DMS53 treated with DMSO at 0.1 percent for 48 hours (cell line): ENCODE measurements at regions not wholly inside any gene's neighbourhood (a gene's known extent, or its start where the extent isn't known, plus 50 kb on each side); places are given as distances from the start of the nearest gene placed in this dataset.

ENCODE experiments used
- DNase-seq: peaks from one replicate; lab custom pipeline; 2025; ENCODE audit not compliant: unreplicated experiment; lab: John Stamatoyannopoulos, UW

DNA sequence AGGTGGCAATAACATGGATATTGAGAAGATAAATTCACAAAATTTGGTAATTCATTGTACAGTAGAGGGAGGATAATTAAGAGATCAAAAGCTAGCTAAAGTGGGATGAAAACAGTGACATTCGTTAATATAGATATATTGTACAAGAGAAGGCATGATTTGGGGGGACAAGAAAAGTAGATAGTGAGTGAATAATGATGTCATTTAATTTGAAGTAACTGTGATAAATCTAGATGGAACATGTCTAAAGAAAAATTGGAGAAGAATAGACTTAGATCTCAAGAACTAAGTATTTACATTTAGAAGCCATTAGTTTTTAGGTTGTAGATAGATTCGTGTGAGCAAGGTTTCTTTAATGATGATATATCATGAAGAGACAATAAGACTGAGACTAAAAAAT is 594.0 kb upstream of the RGS18 start:
- no peak for DNase-seq

- no peak for DNase-seq
These were observed 585.8 kb upstream of the RGS18 start for GRCh38 chr1:191572479-191572878.

GRCh38 chr1:191575180-191575579 is 583.1 kb upstream of the RGS18 start:
- DNase-seq: no peak

GRCh38 chr1:191575746-191576145 is 582.5 kb upstream of the RGS18 start:
- DNase-seq: no peak

- no peak for DNase-seq
These were observed 581.0 kb upstream of the RGS18 start for GRCh38 chr1:191577213-191577612.

- no peak for DNase-seq
These were observed 580.0 kb upstream of the RGS18 start for GRCh38 chr1:191578281-191578680.

DNA sequence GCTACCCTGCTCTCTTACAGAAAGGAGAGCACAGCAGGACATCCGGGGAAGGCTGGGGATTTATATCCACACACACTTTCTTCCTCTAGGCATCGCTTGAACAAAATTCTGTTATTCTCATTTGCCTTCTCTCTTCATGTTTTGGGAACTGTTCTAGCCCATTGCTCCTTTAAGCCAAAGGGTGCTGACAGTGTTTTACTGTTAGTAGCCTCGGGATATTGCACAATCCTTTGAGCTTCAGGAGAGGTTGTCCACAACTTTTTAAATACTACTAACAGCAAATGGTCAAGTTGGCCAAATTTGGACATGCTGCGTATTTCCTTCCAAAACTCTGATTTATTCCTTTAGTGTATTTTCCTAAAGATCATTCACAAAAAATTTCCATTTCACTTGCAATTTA is 579.2 kb upstream of the RGS18 start:
- DNase-seq: no peak

- no peak for DNase-seq
These were observed 576.1 kb upstream of the RGS18 start for GRCh38 chr1:191582169-191582568.

DNA sequence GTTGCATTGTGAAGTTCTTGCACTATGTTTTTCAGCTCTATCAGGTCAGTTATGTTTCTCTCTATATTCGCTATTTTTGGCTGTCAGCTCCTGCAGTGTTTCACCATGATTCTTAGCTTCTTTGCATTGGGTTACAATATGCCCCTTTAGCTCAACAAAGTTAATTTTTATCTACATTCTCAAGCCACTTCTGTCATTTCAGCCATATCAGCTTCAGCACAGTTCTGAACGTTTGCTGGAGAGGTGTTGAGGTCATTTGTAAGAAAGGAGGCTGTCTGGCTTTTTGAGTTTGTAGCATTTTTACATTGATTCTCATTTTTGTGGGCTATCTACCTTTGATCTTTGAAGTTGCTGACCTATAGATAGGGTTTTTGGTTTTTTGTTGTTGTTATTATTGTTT is 573.2 kb upstream of the RGS18 start:
- no peak for DNase-seq

DNA sequence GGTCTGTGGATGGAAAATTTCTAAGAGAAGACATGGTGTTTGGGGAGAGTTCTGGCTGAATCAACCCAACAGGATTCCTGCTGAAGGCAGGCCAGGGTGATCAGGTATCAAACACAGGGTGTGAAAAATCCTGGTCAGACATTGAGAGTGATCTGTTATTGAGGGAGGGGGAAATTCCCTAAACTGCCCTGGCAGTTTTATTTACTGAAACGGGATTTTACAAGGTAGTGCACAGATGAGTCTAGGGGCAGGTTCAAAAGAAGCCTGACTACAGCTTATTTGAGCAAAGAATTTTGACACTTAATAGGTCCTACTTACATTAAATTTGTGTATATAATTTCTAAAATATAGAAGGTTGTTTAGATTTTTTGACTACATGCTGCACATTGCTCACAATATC is 569.4 kb upstream of the RGS18 start:
- DNase-seq: no peak

- no peak for DNase-seq
These were observed 568.7 kb upstream of the RGS18 start for GRCh38 chr1:191589536-191589935.

- no peak for DNase-seq
These were observed 567.7 kb upstream of the RGS18 start for GRCh38 chr1:191590578-191590977.

DNA sequence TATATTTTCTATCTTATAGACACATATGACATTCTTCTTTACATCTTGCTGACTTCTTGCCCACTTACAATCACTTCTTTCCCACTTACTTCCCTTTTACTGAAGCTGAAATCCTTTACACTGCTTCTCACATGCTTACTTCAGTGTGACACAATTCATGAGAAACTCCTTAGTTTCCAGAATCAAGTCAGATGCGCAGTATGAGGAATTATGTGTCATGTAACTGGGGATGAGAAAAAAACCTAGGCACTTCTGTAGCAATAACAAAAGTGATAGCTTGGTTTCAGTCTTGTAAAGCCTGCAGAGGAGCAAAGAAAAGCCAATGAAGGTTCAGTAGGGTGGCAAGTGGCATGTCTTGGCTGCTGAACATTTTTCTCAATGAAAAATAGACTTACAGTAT is 566.2 kb upstream of the RGS18 start:
- no peak for DNase-seq

- DNase-seq: no peak
These were observed 565.4 kb upstream of the RGS18 start for GRCh38 chr1:191592907-191593306.

- DNase-seq: no peak
These were observed 563.1 kb upstream of the RGS18 start for GRCh38 chr1:191595170-191595569.

DNA sequence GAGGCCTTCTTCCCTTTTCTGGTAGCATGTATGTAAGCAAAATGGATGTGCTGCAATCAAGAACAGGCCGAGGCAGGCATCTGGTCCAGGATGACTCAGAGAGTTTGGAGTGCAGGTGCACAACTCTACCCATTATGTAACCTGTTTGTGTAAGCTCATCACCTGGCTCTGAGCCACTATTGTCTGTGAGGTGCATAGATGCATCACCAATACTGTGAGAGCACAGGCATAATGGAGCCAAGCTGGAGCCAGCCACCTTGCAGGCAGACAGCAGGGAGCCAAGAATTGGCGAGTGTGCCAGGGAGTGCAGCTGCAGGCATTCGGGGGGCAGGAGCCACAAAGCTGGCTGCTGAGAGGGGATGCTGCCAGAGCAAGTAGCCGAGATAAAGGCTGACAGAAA is 549.9 kb upstream of the RGS18 start:
- peak; percentile 97 for DNase-seq

- no peak for DNase-seq
These were observed 549.0 kb upstream of the RGS18 start for GRCh38 chr1:191609305-191609704.

- DNase-seq: no peak
These were observed 543.0 kb upstream of the RGS18 start for GRCh38 chr1:191615101-191615821.

- DNase-seq: no peak
These were observed 540.1 kb upstream of the RGS18 start for GRCh38 chr1:191618181-191618580.

GRCh38 chr1:191620883-191621282 is 537.4 kb upstream of the RGS18 start:
- no peak for DNase-seq

GRCh38 chr1:191624044-191624443 is 534.2 kb upstream of the RGS18 start:
- no peak for DNase-seq

- no peak for DNase-seq
These were observed 528.4 kb upstream of the RGS18 start for GRCh38 chr1:191629836-191630235.

DNA sequence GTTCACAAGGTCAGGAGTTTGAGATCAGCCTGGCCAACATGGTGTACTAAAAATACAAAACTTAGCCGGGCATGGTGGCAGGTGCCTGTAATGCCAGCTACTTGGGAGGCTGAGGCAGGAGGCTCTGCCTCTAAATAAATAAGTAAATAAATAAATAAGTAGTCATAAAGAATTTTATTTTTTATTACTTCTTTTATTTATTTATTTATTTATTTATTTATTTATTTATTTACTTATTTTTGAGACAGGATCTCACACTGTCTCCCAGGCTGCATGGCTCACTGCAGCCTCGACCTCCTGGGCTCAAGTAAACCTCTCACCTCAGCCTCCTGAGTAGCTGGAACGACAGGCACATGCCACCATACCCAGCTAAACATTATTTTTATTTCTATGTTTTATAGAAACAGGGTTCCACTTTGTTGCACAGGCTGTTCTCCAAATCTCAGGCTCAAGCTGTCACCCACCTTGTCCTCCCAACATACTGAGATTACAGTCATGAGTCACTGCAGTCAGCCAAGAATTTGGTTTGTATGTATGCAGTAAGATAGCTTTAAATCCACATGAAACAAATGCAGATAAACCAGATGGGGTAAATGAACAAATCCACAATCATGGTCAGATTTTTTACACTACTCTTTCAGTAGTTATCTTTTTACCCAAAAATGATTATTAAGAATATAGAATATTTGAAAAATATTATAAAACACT is 523.3 kb upstream of the RGS18 start:
- no peak for DNase-seq
